Sigmoid colon (tissue), 6 donors: ENCODE measurements at regions not wholly inside any gene's neighbourhood (a gene's known extent, or its start where the extent isn't known, plus 50 kb on each side); places are given as distances from the start of the nearest gene placed in this dataset.
"Not testable (repeated sequence)": the region's sequence is repeated elsewhere in the genome, so short reads cannot be mapped to it uniquely, and the experiment has no call there.

Source experiments
- DNase-seq: peaks from one replicate; pipeline ENCODE4 v3.0.0-alpha.2; 2019
- H3K27ac ChIP-seq, 4 donors: fragments of 200-600 bp; sonication (generic); one replicate each; pipeline ENCODE4 v1.5.1; 2016 to 2019; ENCODE audit warnings: mild to moderate bottlenecking in 1 of 4
- H3K27me3 ChIP-seq, 3 donors: fragments of 200-600 bp; sonication (generic); one replicate each; pipeline ENCODE4 v1.5.1; 2019; ENCODE audit warnings: mild to moderate bottlenecking in 1 of 3
- H3K36me3 ChIP-seq, 4 donors: fragments of 200-600 bp; sonication (generic); one replicate each; pipeline ENCODE4 v1.5.1; 2016 to 2019
- H3K4me1 ChIP-seq, 4 donors: fragments of 200-600 bp; sonication (generic); one replicate each; pipeline ENCODE4 v1.5.1; 2017 to 2019
- H3K4me3 ChIP-seq, 4 donors: fragments of 200-600 bp; sonication (generic); one replicate each; pipeline ENCODE4 v1.5.1; 2017 to 2019; ENCODE audit warnings: mild to moderate bottlenecking in 2 of 4, moderate library complexity in 1 of 4
- H3K9me3 ChIP-seq, 4 donors: fragments of 200-600 bp in 3 of 4; sonication (generic) in 3 of 4; one replicate each; pipeline versions ENCODE4 v1.5.1 to v1.6.1; 2013 to 2019
- WGBS, 2 donors: extraction: QIAGEN DNeasy Blood & Tissue Kit; methylation state at CpG; one replicate each; pipeline ENCODE4 v1.1.7; 2013; 5-methylcytosine and 5-hydroxymethylcytosine counted together
- intact Hi-C: fragments of 100-400 bp; cut with DNase I; formaldehyde crosslinking; loops from one replicate; pipeline ENCODE4 v1.15.1; 2023
- donor health status: healthy with polysubstance abuse.
- donor health status: healthy.

- WGBS, 2 donors: 81 to 84% methylated on average over 22 to 26 of the region's 32 CpGs
- not testable (repeated sequence) for DNase-seq
These were observed 443.2 kb upstream of the ZNF722 start for GRCh38 chr7:63555226-63555994.

GRCh38 chr7:63556223-63556622 lies 442.4 kb upstream of the ZNF722 start:
- 71 to 82% methylated on average over 11 to 13 of the region's 24 CpGs for WGBS, 2 donors
- H3K4me1 ChIP-seq, H3K4me3 ChIP-seq, H3K27ac ChIP-seq, DNase-seq, intact Hi-C loops, H3K36me3 ChIP-seq, H3K9me3 ChIP-seq, H3K27me3 ChIP-seq: not testable (repeated sequence)

More at GRCh38 chr7:63555226-63555994, 443.2 kb upstream of the ZNF722 start:
- H3K9me3 ChIP-seq, H3K4me3 ChIP-seq, H3K27me3 ChIP-seq, H3K36me3 ChIP-seq, H3K27ac ChIP-seq, intact Hi-C loops, H3K4me1 ChIP-seq: not testable (repeated sequence)

GRCh38 chr7:63559016-63559415 lies 439.6 kb upstream of the ZNF722 start:
- WGBS, 2 donors: 86 to 94% methylated on average over 11 of the region's 12 CpGs
- intact Hi-C loops: not testable (repeated sequence)

DNA sequence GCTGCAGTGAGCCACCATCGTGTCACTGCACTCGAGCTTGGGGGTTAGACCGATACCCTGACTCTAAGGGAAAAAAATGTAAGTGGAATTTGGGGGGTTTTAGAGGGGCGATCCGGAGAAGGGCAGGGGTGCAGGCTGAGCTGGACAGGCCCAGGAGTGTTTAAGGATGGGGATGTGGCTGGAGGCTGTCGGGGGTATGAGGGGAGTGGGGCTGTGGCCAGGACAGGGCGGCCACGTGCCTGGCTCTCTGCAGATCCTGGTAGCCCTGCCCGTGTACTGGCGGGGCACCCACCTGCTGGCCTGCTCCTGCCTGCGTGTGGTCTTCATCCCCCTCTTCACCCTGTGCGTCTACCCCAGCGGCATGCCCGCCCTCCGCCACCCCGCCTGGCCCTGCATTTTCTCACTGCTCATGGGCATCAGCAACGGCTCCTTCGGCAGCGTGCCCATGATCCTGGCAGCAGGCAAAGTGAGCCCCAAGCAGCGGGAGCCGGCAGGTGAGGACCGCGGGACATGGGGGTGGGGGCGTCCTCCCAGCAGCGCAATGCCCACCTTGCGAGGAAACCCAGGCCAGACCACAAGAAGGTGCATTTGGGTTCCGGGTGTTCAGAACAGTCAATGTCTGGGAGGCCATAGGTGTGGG lies 438.7 kb upstream of the ZNF722 start:
- H3K4me3 ChIP-seq, H3K4me1 ChIP-seq, H3K27me3 ChIP-seq, H3K36me3 ChIP-seq, intact Hi-C loops, H3K9me3 ChIP-seq, H3K27ac ChIP-seq: not testable (repeated sequence)
- WGBS, 2 donors: 93 to 95% methylated on average over 22 to 27 of the region's 27 CpGs
- peak; percentile 55 for DNase-seq

More at GRCh38 chr7:63559016-63559415, 439.6 kb upstream of the ZNF722 start:
- not testable (repeated sequence) for H3K9me3 ChIP-seq, H3K27me3 ChIP-seq, H3K27ac ChIP-seq, DNase-seq, H3K36me3 ChIP-seq, H3K4me1 ChIP-seq, H3K4me3 ChIP-seq

GRCh38 chr7:63561911-63562310 lies 436.7 kb upstream of the ZNF722 start:
- H3K4me3 ChIP-seq, DNase-seq, H3K27me3 ChIP-seq, H3K4me1 ChIP-seq, H3K36me3 ChIP-seq, intact Hi-C loops, H3K9me3 ChIP-seq, H3K27ac ChIP-seq: not testable (repeated sequence)
- 70 to 72% methylated on average over 4 of the region's 11 CpGs for WGBS, 2 donors

GRCh38 chr7:63562364-63563060 lies 436.1 kb upstream of the ZNF722 start:
- intact Hi-C loops: not testable (repeated sequence)

DNA sequence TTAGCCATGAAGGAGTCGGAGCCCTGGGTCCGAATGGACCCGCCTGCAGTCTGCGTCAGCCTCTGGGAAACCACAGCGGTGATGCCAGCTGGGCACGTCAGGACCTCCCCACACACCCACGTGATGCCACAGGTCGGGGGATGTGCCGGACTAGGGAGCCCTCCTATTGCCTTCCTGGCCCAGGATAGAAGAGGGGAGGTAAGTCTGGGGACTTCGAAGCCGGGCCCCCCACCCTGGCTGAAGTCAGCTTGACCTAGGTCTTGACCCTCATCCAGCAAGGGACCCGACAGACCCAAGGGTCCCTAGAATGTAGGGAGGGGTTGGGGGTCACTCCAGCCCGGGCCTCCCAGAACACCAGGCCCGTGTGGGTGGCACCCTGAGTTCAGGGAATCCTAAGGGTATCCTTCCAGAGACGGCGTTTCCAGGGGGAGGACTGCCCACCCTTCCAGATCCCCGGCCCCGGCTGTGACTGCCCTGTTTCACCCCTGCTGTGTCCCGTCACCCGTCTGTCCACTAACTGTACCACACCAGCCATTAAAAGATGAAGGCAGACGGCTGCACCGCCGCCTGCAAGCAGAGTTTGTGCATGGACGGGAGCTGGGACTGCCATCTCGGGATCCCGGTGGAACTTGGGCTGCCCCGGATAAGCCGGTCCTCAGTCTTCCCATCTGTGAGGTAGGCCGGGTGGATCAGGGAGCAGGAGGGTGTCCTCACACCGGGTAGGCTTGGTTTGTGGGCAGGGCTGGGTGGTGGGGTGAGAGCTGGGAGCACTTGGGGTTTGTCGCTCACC lies 435.3 kb upstream of the ZNF722 start:
- WGBS, 2 donors: 91 to 94% methylated on average over 29 to 31 of the region's 31 CpGs
- H3K4me1 ChIP-seq, intact Hi-C loops, H3K27me3 ChIP-seq, H3K9me3 ChIP-seq, H3K4me3 ChIP-seq, H3K27ac ChIP-seq, H3K36me3 ChIP-seq: not testable (repeated sequence)
- peak; percentile 50 for DNase-seq

More at GRCh38 chr7:63562364-63563060, 436.1 kb upstream of the ZNF722 start:
- H3K27ac ChIP-seq, H3K4me1 ChIP-seq, H3K9me3 ChIP-seq, H3K27me3 ChIP-seq, H3K4me3 ChIP-seq, H3K36me3 ChIP-seq: not testable (repeated sequence)
- 92% methylated on average over 26 of the region's 26 CpGs for WGBS, 2 donors
- peak; percentile 55 for DNase-seq

DNA sequence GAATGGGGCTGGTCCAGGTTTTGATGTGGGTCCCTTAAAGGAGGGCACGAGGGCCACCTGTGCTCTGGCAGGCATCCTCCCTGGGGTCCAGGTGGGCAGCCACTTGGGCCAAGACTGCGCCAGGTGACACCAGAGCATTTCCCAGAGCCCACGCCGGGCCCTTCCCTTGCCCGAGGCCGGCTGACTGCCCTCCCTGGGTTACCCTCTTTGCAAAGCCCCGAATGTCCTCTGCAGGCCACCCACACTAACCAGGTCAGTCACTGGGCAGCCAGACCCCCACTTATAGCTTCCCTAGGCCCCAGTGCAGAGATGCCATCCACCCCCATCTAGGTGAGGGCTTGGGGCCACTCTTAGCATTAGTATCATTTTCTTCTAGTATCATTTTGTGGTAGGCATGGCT lies 433.8 kb upstream of the ZNF722 start:
- not testable (repeated sequence) for H3K9me3 ChIP-seq
- 92% methylated on average over 6 of the region's 7 CpGs for WGBS, 2 donors

GRCh38 chr7:63566886-63567285 lies 431.8 kb upstream of the ZNF722 start:
- H3K36me3 ChIP-seq, H3K27me3 ChIP-seq, H3K4me3 ChIP-seq, H3K4me1 ChIP-seq, intact Hi-C loops, H3K27ac ChIP-seq, H3K9me3 ChIP-seq: not testable (repeated sequence)
- peak; percentile 62 for DNase-seq
- 72 to 84% methylated on average over 9 to 10 of the region's 11 CpGs for WGBS, 2 donors

More for the DNA sequence above, 433.8 kb upstream of the ZNF722 start:
- H3K4me3 ChIP-seq, H3K27me3 ChIP-seq, H3K4me1 ChIP-seq, intact Hi-C loops, H3K36me3 ChIP-seq, H3K27ac ChIP-seq: not testable (repeated sequence)
- peak; percentile 56 for DNase-seq

- H3K36me3 ChIP-seq, H3K27ac ChIP-seq, intact Hi-C loops, H3K4me1 ChIP-seq, H3K4me3 ChIP-seq, H3K9me3 ChIP-seq, H3K27me3 ChIP-seq: not testable (repeated sequence)
- peak; percentile 58 for DNase-seq
- WGBS, 2 donors: 93 to 96% methylated on average over 22 to 25 of the region's 25 CpGs
These were observed 431.0 kb upstream of the ZNF722 start for GRCh38 chr7:63567636-63568035.

- H3K4me1 ChIP-seq, intact Hi-C loops, H3K9me3 ChIP-seq, H3K27ac ChIP-seq, H3K27me3 ChIP-seq, H3K4me3 ChIP-seq, H3K36me3 ChIP-seq: not testable (repeated sequence)
- WGBS, 2 donors: 91 to 93% methylated on average over 22 to 23 of the region's 27 CpGs
- DNase-seq: peak; percentile 58
These were observed 429.9 kb upstream of the ZNF722 start for GRCh38 chr7:63568571-63569313.
